Fibroblast of lung (primary cell): ENCODE measurements at regions not wholly inside any gene's neighbourhood (a gene's known extent, or its start where the extent isn't known, plus 50 kb on each side); places are given as distances from the start of the nearest gene placed in this dataset.

Experiments
- DNase-seq, 2 donors: peaks; one replicate each; pipeline versions ENCODE4 v3.0.0 to v3.0.0-alpha.2; 2010; ENCODE audit warnings: low read depth in 2 of 2
- H2AFZ ChIP-seq: 2 replicates; pipeline ENCODE4 v1.5.1; 2012; ENCODE audit warnings: low read length, control low read depth, inconsistent platforms
- H3K27ac ChIP-seq: 2 replicates; pipeline ENCODE4 v1.5.1; 2011; ENCODE audit warnings: low read length, control low read depth; ENCODE audit not compliant: insufficient read depth
- H3K27me3 ChIP-seq: 2 replicates; pipeline ENCODE4 v1.5.1; 2011; ENCODE audit warnings: mild to moderate bottlenecking, low read length; ENCODE audit not compliant: control insufficient read depth, insufficient read depth
- H3K36me3 ChIP-seq: 2 replicates; pipeline ENCODE4 v1.5.1; 2011; ENCODE audit warnings: low read length; ENCODE audit not compliant: control insufficient read depth, insufficient read depth
- H3K4me1 ChIP-seq: 2 replicates; pipeline ENCODE4 v1.5.1; 2011; ENCODE audit warnings: low read length; ENCODE audit not compliant: control insufficient read depth, insufficient read depth; ENCODE audit errors: extremely low read depth
- H3K4me2 ChIP-seq: 2 replicates; pipeline ENCODE4 v1.5.1; 2011; ENCODE audit warnings: low read length, control low read depth; ENCODE audit not compliant: insufficient read depth; ENCODE audit errors: extremely low read depth
- H3K4me3 ChIP-seq, 4 experiments: fragments of 200-600 bp in 1 of 4; sonication (generic) in 1 of 4; replicated peaks in 1 of 4; 2 replicates each; pipeline ENCODE4 v1.5.1; 2011 to 2016; ENCODE audit warnings: low read length in 4 of 4, low read depth in 3 of 4, mild to moderate bottlenecking in 3 of 4, control low read depth in 2 of 4, inconsistent platforms in 1 of 4, mixed read lengths in 1 of 4; ENCODE audit not compliant: insufficient read depth in 1 of 4; ENCODE audit errors: control extremely low read depth in 1 of 4
- H3K79me2 ChIP-seq: 2 replicates; pipeline ENCODE4 v1.5.1; 2012; ENCODE audit warnings: mild to moderate bottlenecking, low read length, inconsistent platforms; ENCODE audit not compliant: control insufficient read depth, insufficient read depth
- H3K9ac ChIP-seq: 2 replicates; pipeline ENCODE4 v1.5.1; 2011; ENCODE audit warnings: mild to moderate bottlenecking, low read length, control low read depth; ENCODE audit not compliant: insufficient read depth
- H3K9me3 ChIP-seq: 2 replicates; pipeline ENCODE4 v1.5.1; 2012; ENCODE audit warnings: low read depth, low read length; ENCODE audit not compliant: control insufficient read depth, insufficient read depth
- H4K20me1 ChIP-seq: 2 replicates; pipeline ENCODE4 v1.5.1; 2011; ENCODE audit warnings: low read length; ENCODE audit not compliant: control insufficient read depth, insufficient read depth; ENCODE audit errors: extremely low read depth
- EZH2 ChIP-seq: IDR thresholded peaks from 2 replicates; pipeline ENCODE4 v1.5.1; 2012; ENCODE audit warnings: low read length, control low read depth, mild to moderate bottlenecking; ENCODE audit errors: missing control alignments
- TF ChIP-seq, protein P1 (sequence below), 2 donors: IDR thresholded peaks in 1 of 2; conservative IDR thresholded peaks in 1 of 2; 1 replicate in 1 of 2; 2 replicates in 1 of 2; pipeline ENCODE4 v1.5.1; 2011 to 2012; ENCODE audit warnings: low read length in 2 of 2, control low read depth in 1 of 2, inconsistent platforms in 1 of 2, low read depth in 1 of 2, mild to moderate bottlenecking in 1 of 2

DNA sequence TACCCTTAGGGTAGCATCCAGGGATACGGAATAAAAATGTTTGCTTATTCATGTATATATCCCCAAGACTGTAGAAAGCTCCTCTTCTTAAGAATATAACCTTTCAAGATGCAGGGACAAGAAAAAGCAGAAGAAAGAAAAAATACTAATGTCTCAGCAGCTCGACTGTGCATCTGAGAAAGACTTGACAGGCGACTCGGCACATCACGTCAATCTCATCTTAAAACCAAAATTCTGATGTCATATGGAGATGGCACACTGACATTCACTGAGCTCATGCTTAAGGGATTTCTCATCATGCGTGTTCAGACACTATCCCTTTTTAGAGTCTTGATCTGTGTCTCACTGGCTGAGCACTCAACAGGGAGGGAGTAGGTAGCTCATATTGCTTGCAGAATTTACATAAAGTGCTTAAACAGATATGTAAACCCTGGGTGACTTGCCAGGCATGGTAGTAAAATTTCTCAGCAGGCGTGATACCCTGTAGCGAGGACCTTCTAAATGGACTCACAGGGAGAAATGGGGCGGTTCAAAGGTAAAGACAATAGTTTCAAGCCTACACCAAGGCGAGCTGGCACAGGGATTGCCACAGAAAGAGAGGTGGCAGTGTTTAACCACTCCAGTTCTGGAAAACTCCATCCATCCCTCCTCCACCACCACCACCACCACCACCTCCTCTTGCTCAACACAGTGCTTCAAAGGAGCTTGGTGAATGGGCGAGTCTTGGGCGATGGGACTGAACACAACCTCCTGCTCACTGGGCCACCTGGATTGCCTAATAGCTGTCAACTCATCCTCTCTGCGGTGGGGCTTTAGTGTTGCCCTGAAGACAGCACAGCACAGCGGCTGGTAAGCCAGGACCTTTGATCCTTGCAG lies 330.5 kb downstream of the TFAP2A start:
- H3K27me3 ChIP-seq = no peaks in the 10 kb centered on the region
- no peak overlapping the region for H3K4me2 ChIP-seq
- DNase-seq = no peak
- H3K27ac ChIP-seq = no peak overlapping the region
- no peaks in the 10 kb centered on the region for H3K36me3 ChIP-seq
- no peak overlapping the region for H2AFZ ChIP-seq
- no peak overlapping the region for H3K9ac ChIP-seq
- no peaks in the 10 kb centered on the region for H4K20me1 ChIP-seq
- no peaks in the 10 kb centered on the region for H3K9me3 ChIP-seq
- H3K79me2 ChIP-seq = no peaks in the 10 kb centered on the region
- no peak for TF ChIP-seq EZH2
- TF ChIP-seq, protein P1, sequence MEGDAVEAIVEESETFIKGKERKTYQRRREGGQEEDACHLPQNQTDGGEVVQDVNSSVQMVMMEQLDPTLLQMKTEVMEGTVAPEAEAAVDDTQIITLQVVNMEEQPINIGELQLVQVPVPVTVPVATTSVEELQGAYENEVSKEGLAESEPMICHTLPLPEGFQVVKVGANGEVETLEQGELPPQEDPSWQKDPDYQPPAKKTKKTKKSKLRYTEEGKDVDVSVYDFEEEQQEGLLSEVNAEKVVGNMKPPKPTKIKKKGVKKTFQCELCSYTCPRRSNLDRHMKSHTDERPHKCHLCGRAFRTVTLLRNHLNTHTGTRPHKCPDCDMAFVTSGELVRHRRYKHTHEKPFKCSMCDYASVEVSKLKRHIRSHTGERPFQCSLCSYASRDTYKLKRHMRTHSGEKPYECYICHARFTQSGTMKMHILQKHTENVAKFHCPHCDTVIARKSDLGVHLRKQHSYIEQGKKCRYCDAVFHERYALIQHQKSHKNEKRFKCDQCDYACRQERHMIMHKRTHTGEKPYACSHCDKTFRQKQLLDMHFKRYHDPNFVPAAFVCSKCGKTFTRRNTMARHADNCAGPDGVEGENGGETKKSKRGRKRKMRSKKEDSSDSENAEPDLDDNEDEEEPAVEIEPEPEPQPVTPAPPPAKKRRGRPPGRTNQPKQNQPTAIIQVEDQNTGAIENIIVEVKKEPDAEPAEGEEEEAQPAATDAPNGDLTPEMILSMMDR (conservative IDR thresholded peaks at IDR 0.05 in 1 of 2, IDR thresholded peaks at IDR 0.05 in 1 of 2; ENCODE audit: low read depth in 1 of 2, low read length in 2 of 2) = no peak
- no peak overlapping the region for H3K4me3 ChIP-seq
- H3K4me1 ChIP-seq = no peaks in the 10 kb centered on the region

DNA sequence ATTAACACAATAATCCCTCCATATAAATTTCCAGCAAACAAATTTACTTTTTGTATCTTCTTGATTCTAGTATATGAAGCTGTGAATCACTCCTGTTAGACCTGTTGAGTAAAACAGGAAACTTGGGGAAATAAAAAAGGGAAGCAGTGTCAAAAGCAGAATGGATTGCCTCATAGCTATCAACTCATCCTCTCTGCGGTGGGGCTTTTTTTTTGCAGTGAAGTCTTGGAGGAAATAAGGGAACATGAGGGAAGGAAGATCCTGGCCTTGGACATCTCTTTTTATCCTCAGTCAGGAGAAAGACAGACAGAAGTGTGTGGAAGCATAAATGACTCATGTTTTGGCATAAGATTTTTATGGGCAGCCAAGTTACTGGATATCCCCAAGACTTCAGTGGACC lies 332.5 kb downstream of the TFAP2A start:
- Histone ChIP-seq H3K9ac (no peak overlapping the region), H3K36me3 (no peaks in the 10 kb centered on the region), H3K27me3 (no peaks in the 10 kb centered on the region), H3K4me1 (no peaks in the 10 kb centered on the region), H3K79me2 (no peaks in the 10 kb centered on the region), H3K27ac (no peak overlapping the region), H3K4me3 (no peak overlapping the region), H3K9me3 (no peaks in the 10 kb centered on the region), H3K4me2 (no peak overlapping the region), H2AFZ (no peak overlapping the region), H4K20me1 (no peaks in the 10 kb centered on the region)
- TF ChIP-seq, protein P1 (conservative IDR thresholded peaks at IDR 0.05 in 1 of 2, IDR thresholded peaks at IDR 0.05 in 1 of 2; ENCODE audit: low read depth in 1 of 2, low read length in 2 of 2) = no peak
- no peak for TF ChIP-seq EZH2
- no peak for DNase-seq

DNA sequence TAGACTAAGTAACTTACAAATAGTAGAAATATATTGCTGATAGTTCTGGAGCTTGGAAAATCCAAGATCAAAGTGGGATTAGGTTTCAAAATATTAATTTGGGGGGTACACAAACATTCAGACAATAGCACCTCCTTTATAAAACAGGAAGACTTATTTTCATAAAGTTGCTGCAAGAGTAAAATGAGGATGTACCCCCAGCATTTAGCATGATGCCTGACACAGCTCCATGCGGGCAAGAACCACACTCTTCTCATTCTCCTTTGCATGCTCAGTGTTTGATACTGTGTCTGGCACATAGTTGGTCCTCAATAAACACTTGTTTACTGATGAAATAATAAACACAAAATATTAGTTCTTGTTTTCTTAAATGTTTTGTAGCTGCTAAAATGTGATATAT lies 332.9 kb downstream of the TFAP2A start:
- Histone ChIP-seq H3K4me1 (no peaks in the 10 kb centered on the region), H3K27me3 (no peaks in the 10 kb centered on the region), H3K4me3 (no peak overlapping the region), H2AFZ (no peak overlapping the region), H3K27ac (no peak overlapping the region), H3K9me3 (no peaks in the 10 kb centered on the region), H3K9ac (no peak overlapping the region), H4K20me1 (no peaks in the 10 kb centered on the region), H3K36me3 (no peaks in the 10 kb centered on the region), H3K79me2 (no peaks in the 10 kb centered on the region), H3K4me2 (no peak overlapping the region)
- TF ChIP-seq EZH2 = no peak
- TF ChIP-seq, protein P1 (conservative IDR thresholded peaks at IDR 0.05 in 1 of 2, IDR thresholded peaks at IDR 0.05 in 1 of 2; ENCODE audit: low read depth in 1 of 2, low read length in 2 of 2) = no peak
- DNase-seq = no peak
